Left ventricle myocardium inferior (tissue), 1 donor: ENCODE measurements at regions not wholly inside any gene's neighbourhood (a gene's known extent, or its start where the extent isn't known, plus 50 kb on each side); places are given as distances from the start of the nearest gene placed in this dataset.

Source experiments
- DNase-seq: peaks from one replicate; pipeline ENCODE4 v3.0.0-alpha.2; 2020
- H3K27ac ChIP-seq: fragments of 200-600 bp; replicated peaks from 2 replicates; pipeline ENCODE4 v1.8.0; 2021
- H3K27me3 ChIP-seq: fragments of 200-600 bp; 2 replicates; pipeline ENCODE4 v1.8.0; 2021; ENCODE audit warnings: low read depth
- H3K36me3 ChIP-seq: fragments of 200-600 bp; 2 replicates; pipeline ENCODE4 v1.8.0; 2021
- H3K4me1 ChIP-seq: fragments of 200-600 bp; 2 replicates; pipeline ENCODE4 v1.8.0; 2021
- H3K4me3 ChIP-seq: fragments of 200-600 bp; 2 replicates; pipeline ENCODE4 v1.8.0; 2021; ENCODE audit warnings: mild to moderate bottlenecking, moderate library complexity
- H3K9me3 ChIP-seq: fragments of 200-600 bp; replicated peaks from 2 replicates; pipeline ENCODE4 v1.8.0; 2021
- intact Hi-C: fragments of 100-400 bp; cut with micrococcal nuclease; formaldehyde crosslinking; loops from one replicate; pipeline ENCODE4 v1.11.0; 2022
- TF ChIP-seq, protein P1 (sequence below): fragments of 200-600 bp; IDR thresholded peaks from 2 replicates; pipeline ENCODE4 v1.8.0; 2021; ENCODE audit warnings: antibody characterized with exemption, mild to moderate bottlenecking, borderline replicate concordance
- donor health status: DM: no; HTN: yes; CAD: no; lungs with severe emphysema.

DNA sequence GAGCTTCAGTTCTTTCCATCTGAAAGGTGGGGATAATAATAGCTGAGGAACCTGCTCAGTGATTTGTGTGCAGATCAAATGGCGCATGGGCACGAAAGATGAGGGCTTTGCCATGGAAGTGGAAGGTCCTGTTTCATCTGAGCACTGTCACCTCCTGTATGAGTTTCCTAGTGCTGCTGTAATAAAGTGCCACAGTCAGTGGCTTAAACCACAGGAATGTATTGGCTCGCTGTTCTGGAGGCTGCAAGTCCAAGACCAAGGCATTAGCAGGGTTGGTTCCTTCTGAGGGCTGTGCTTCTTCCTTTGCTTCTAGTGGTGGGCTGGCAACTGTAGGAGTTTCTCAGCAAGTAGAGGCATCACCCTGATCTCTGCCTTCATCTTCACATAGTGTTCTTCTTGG lies 51.1 kb upstream of the RBM15 start:
- Histone ChIP-seq H3K36me3 (no peaks in the 10 kb centered on the region), H3K27me3 (no peaks in the 10 kb centered on the region), H3K27ac (no peak overlapping the region), H3K4me3 (no peak overlapping the region), H3K4me1 (peaks cover 3% of the 10 kb centered on the region), H3K9me3 (no peaks in the 10 kb centered on the region)
- TF ChIP-seq, protein P1, sequence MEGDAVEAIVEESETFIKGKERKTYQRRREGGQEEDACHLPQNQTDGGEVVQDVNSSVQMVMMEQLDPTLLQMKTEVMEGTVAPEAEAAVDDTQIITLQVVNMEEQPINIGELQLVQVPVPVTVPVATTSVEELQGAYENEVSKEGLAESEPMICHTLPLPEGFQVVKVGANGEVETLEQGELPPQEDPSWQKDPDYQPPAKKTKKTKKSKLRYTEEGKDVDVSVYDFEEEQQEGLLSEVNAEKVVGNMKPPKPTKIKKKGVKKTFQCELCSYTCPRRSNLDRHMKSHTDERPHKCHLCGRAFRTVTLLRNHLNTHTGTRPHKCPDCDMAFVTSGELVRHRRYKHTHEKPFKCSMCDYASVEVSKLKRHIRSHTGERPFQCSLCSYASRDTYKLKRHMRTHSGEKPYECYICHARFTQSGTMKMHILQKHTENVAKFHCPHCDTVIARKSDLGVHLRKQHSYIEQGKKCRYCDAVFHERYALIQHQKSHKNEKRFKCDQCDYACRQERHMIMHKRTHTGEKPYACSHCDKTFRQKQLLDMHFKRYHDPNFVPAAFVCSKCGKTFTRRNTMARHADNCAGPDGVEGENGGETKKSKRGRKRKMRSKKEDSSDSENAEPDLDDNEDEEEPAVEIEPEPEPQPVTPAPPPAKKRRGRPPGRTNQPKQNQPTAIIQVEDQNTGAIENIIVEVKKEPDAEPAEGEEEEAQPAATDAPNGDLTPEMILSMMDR: no peak
- intact Hi-C loops: no loop called here
- no peak for DNase-seq
